IMR-90 (cell line): ENCODE measurements at regions not wholly inside any gene's neighbourhood (a gene's known extent, or its start where the extent isn't known, plus 50 kb on each side); places are given as distances from the start of the nearest gene placed in this dataset.

ENCODE experiments used
- ATAC-seq: fragments of 200-7000 bp; cut with Tn5 transposase; 2 replicates; pipeline ENCODE4 v1.9.1; 2020; ENCODE audit warnings: low read depth, mild to moderate bottlenecking, moderate library complexity
- BruUV-seq: library from RNA; stranded (reverse); fragments of 400-500 nt; replicated peaks from 2 replicates; lab custom pipeline; 2021; lab: Mats Ljungman, UMichigan
- CTCF ChIA-PET: fragments of 300-600 bp; formaldehyde crosslinking; extraction: SDS; loops from one replicate; lab custom pipeline; 2021; ENCODE audit warnings: antibody characterized with exemption; lab: Yijun Ruan, JAX
- POLR2A ChIA-PET: fragments of 300-600 bp; sonication (Branson Sonifier 250); formaldehyde crosslinking; loops from one replicate; lab custom pipeline; 2022; ENCODE audit warnings: antibody characterized with exemption; ENCODE audit not compliant: unreplicated experiment; lab: Charles Lee
- DNase-seq: peaks from one replicate; pipeline ENCODE4 v3.0.0; 2013
- H2AFZ ChIP-seq: replicated peaks from 2 replicates; pipeline ENCODE3; 2013; ENCODE audit warnings: low read length, mild to moderate bottlenecking; ENCODE audit not compliant: poor library complexity
- H2AK5ac ChIP-seq: 2 replicates; pipeline ENCODE4 v1.6.1; 2013; ENCODE audit warnings: low read depth, low read length, inconsistent platforms
- H2AK9ac ChIP-seq: replicated peaks from 2 replicates; pipeline ENCODE3; 2013; ENCODE audit warnings: mild to moderate bottlenecking, low read depth, low read length, moderate library complexity; ENCODE audit not compliant: poor library complexity
- H2BK120ac ChIP-seq: 2 replicates; pipeline ENCODE4 v1.6.1; 2013; ENCODE audit warnings: low read depth, low read length, inconsistent platforms
- H2BK15ac ChIP-seq: 3 replicates; pipeline ENCODE4 v1.6.1; 2013; ENCODE audit warnings: low read depth, low read length, inconsistent platforms
- H2BK20ac ChIP-seq: 2 replicates; pipeline ENCODE4 v1.6.1; 2013; ENCODE audit warnings: low read depth, mild to moderate bottlenecking, inconsistent platforms, low read length, moderate library complexity
- H2BK5ac ChIP-seq: 2 replicates; pipeline ENCODE4 v1.6.1; 2013; ENCODE audit warnings: mild to moderate bottlenecking, low read depth, low read length, inconsistent platforms; ENCODE audit not compliant: poor library complexity, severe bottlenecking
- H3K14ac ChIP-seq: replicated peaks from 2 replicates; pipeline ENCODE4 v1.6.1; 2013; ENCODE audit warnings: low read depth, low read length, inconsistent platforms
- H3K18ac ChIP-seq: 2 replicates; pipeline ENCODE4 v1.6.1; 2013; ENCODE audit warnings: low read depth, low read length, control low read depth
- H3K23ac ChIP-seq: 2 replicates; pipeline ENCODE4 v1.6.1; 2013; ENCODE audit warnings: low read depth, low read length, inconsistent platforms
- H3K27ac ChIP-seq: 2 replicates; pipeline ENCODE4 v1.5.1; 2013; ENCODE audit warnings: mild to moderate bottlenecking, control low read depth, low read length; ENCODE audit not compliant: insufficient read depth
- H3K27me3 ChIP-seq: 2 replicates; pipeline ENCODE4 v1.6.1; 2013; ENCODE audit warnings: low read length; ENCODE audit not compliant: control insufficient read depth, insufficient read depth
- H3K36me3 ChIP-seq: 2 replicates; pipeline ENCODE4 v1.6.1; 2013; ENCODE audit warnings: low read length, mixed read lengths; ENCODE audit not compliant: control insufficient read depth, insufficient read depth
- H3K4ac ChIP-seq: 2 replicates; pipeline ENCODE4 v1.6.1; 2013; ENCODE audit warnings: low read depth, low read length, inconsistent platforms
- H3K4me1 ChIP-seq: 2 replicates; pipeline ENCODE4 v1.6.1; 2013; ENCODE audit warnings: low read length, mixed read lengths; ENCODE audit not compliant: control insufficient read depth, insufficient read depth
- H3K4me2 ChIP-seq: 2 replicates; pipeline ENCODE4 v1.6.1; 2013; ENCODE audit warnings: low read depth, mild to moderate bottlenecking, control low read depth, low read length, moderate library complexity
- H3K4me3 ChIP-seq: 2 replicates; pipeline ENCODE4 v1.5.1; 2013; ENCODE audit warnings: low read depth, mild to moderate bottlenecking, control low read depth, low read length, moderate library complexity; ENCODE audit not compliant: insufficient read depth
- H3K56ac ChIP-seq: 2 replicates; pipeline ENCODE4 v1.6.1; 2013; ENCODE audit warnings: low read length, inconsistent platforms; ENCODE audit not compliant: insufficient read depth; ENCODE audit errors: extremely low read depth
- H3K79me1 ChIP-seq, 2 experiments: 2 replicates each; pipeline ENCODE4 v1.6.1; 2013; ENCODE audit warnings: low read length in 2 of 2, inconsistent platforms in 1 of 2, low read depth in 1 of 2
- H3K9ac ChIP-seq: 2 replicates; pipeline ENCODE4 v1.6.1; 2013; ENCODE audit warnings: low read depth, low read length, control low read depth
- H3K9me1 ChIP-seq: 2 replicates; pipeline ENCODE4 v1.6.1; 2013; ENCODE audit warnings: low read length, inconsistent platforms; ENCODE audit not compliant: insufficient read depth
- H3K9me3 ChIP-seq: 2 replicates; pipeline ENCODE4 v1.6.1; 2013; ENCODE audit warnings: low read length; ENCODE audit not compliant: control insufficient read depth, insufficient read depth
- H4K20me1 ChIP-seq: 2 replicates; pipeline ENCODE4 v1.6.1; 2013; ENCODE audit warnings: low read length, inconsistent platforms; ENCODE audit not compliant: insufficient read depth
- H4K5ac ChIP-seq: 2 replicates; pipeline ENCODE4 v1.6.1; 2013; ENCODE audit warnings: mild to moderate bottlenecking, low read depth, low read length, control low read depth
- H4K8ac ChIP-seq, 2 experiments: 2 replicates each; pipeline ENCODE4 v1.6.1; 2013; ENCODE audit warnings: low read depth in 2 of 2, low read length in 2 of 2, control low read depth in 1 of 2, inconsistent platforms in 1 of 2
- H4K91ac ChIP-seq: 2 replicates; pipeline ENCODE4 v1.6.1; 2013; ENCODE audit warnings: low read depth, low read length, inconsistent platforms; ENCODE audit not compliant: insufficient read depth
- FOS ChIP-seq: fragments of 150-350 bp; IDR thresholded peaks from 2 replicates; pipeline ENCODE4 v1.6.1; 2016; ENCODE audit warnings: low read depth, low read length
- MXI1 ChIP-seq: IDR thresholded peaks from 2 replicates; pipeline ENCODE4 v1.6.1; 2012; ENCODE audit warnings: low read depth, mild to moderate bottlenecking, low read length, moderate library complexity, borderline replicate concordance
- NFE2L2 ChIP-seq: fragments of 150-350 bp; IDR thresholded peaks from 2 replicates; pipeline ENCODE4 v1.6.1; 2016; ENCODE audit warnings: low read depth, mild to moderate bottlenecking, low read length
- POLR2A ChIP-seq: IDR thresholded peaks from 2 replicates; pipeline ENCODE4 v1.6.1; 2012; ENCODE audit warnings: mild to moderate bottlenecking, low read depth, low read length
- RFX5 ChIP-seq: IDR thresholded peaks from 2 replicates; pipeline ENCODE4 v1.8.0; 2012; ENCODE audit warnings: low read depth, mild to moderate bottlenecking, low read length, moderate library complexity
- WGBS, 2 experiments: methylation state at CpG; one replicate each; pipeline versions ENCODE4 v1.1.5 to v1.1.7; 2013; ENCODE audit warnings: missing lambda C conversion rate in 2 of 2; ENCODE audit not compliant: insufficient read length in 1 of 2; ENCODE audit errors: extremely low coverage in 2 of 2; 5-methylcytosine and 5-hydroxymethylcytosine counted together
- dilution Hi-C: fragments of 300-500 bp; cut with HindIII; formaldehyde crosslinking; loops from one replicate; pipeline ENCODE4 v1.14.3; 2018; ENCODE audit warnings: low sequenced_read_pairs; ENCODE audit not compliant: unreplicated experiment
- in situ Hi-C: fragments of 300-500 bp; cut with MboI; formaldehyde crosslinking; loops from 3 replicates; pipeline ENCODE4 v1.14.3; 2019; ENCODE audit warnings: low sequenced_read_pairs, inconsistent platforms, mixed read lengths
- intact Hi-C: fragments of 100-400 bp; cut with micrococcal nuclease; formaldehyde crosslinking; loops from 2 replicates; pipeline ENCODE4 v1.10.0; 2022

- no TSS peak for BruUV-seq
Measured at GRCh38 chr4:124055336-124055735, 657.2 kb downstream of the ANKRD50 start.

More at GRCh38 chr4:124055336-124055735, 657.2 kb downstream of the ANKRD50 start:
- Histone ChIP-seq H3K27me3 (no peaks in the 10 kb centered on the region), H2AFZ (peak overlapping the region; percentile 46), H3K4me2 (no peak overlapping the region), H2AK5ac (no peak overlapping the region), H3K4ac (no peak overlapping the region), H3K4me1 (peaks cover 1% of the 10 kb centered on the region), H3K36me3 (no peaks in the 10 kb centered on the region), H2BK120ac (peak overlapping the region; percentile 3; the same call in 1 of the 2 replicates), H4K20me1 (no peaks in the 10 kb centered on the region), H2AK9ac (no peak overlapping the region), H2BK20ac (no peak overlapping the region; the same call in 1 of the 2 replicates), H3K9ac (no peak overlapping the region), H3K27ac (no peak overlapping the region), H3K9me3 (peaks cover 2% of the 10 kb centered on the region; the same call in 1 of the 2 replicates), H4K8ac (peak overlapping the region in 1 of 2 experiments; percentile 69; a peak in 2 of 4 replicates), H3K18ac (0 out of 2 replicates have a peak overlapping the region, but pooled peaks have one; percentile 8), H3K9me1 (no peaks in the 10 kb centered on the region), H3K4me3 (no peak overlapping the region), H3K79me1 (no peaks in the 10 kb centered on the region), H4K5ac (no peak overlapping the region), H3K56ac (no peak overlapping the region), H2BK5ac (peak overlapping the region; percentile 45), H3K14ac (0 out of 2 replicates have a peak overlapping the region, but pooled peaks have one; percentile 33), H3K23ac (no peak overlapping the region), H2BK15ac (peak overlapping the region; percentile 46; the same call in 1 of the 3 replicates), H4K91ac (no peak overlapping the region; the same call in 1 of the 2 replicates)
- no CpG with 5 or more reads among the region's 1 CpG for WGBS, 2 experiments
- TF ChIP-seq POLR2A (no peak), NFE2L2 (no peak), RFX5 (no peak), FOS (no peak), MXI1 (no peak)
- ChIA-PET CTCF (interaction anchor here (0.6 kb wide), 1 partner anchor 161 kb away, joined by 3 read pairs; no protein-coding TSS in a partner anchor), POLR2A (no interaction called here)
- ATAC-seq (0 out of 2 replicates have a peak, but pooled peaks have one; percentile 14), DNase-seq (no peak)
- in situ Hi-C loops (no loop called here), intact Hi-C loops (no loop called here), dilution Hi-C loops (no loop called here)
